ENCODE measurements at regions not wholly inside any gene's neighbourhood (a gene's known extent, or its start where the extent isn't known, plus 50 kb on each side); places are given as distances from the start of the nearest gene placed in this dataset.

- H3K4me1 Mint-ChIP-seq: no peaks in the 10 kb centered on the region
- H3K36me3 Mint-ChIP-seq: no peaks in the 10 kb centered on the region
- DNase-seq (no peak), ATAC-seq (no peak)
- H3K27ac Mint-ChIP-seq: no peak overlapping the region
- Histone ChIP-seq H3K36me3 (ENCODE audit: control insufficient read depth, insufficient read depth, low read length) (no peaks in the 10 kb centered on the region), H3K4me3 (ENCODE audit: low read length) (no peak overlapping the region), H3K27ac (ENCODE audit: low read length) (no peak overlapping the region), H3K9me3 (ENCODE audit: control insufficient read depth, insufficient read depth, low read length) (no peaks in the 10 kb centered on the region), H3K4me1 (ENCODE audit: control insufficient read depth, insufficient read depth, low read length) (no peaks in the 10 kb centered on the region), H3K27me3 (ENCODE audit: control insufficient read depth, insufficient read depth, low read length) (no peaks in the 10 kb centered on the region)
- peaks cover 0 to 7% of the 10 kb centered on the region in 2 donors for H3K27me3 Mint-ChIP-seq (ENCODE audit: low read depth in 2 of 2)
- intact Hi-C loops (cut with micrococcal nuclease): no loop called here
- H3K9me3 Mint-ChIP-seq: peaks cover 0 to 5% of the 10 kb centered on the region in 2 donors
- WGBS (ENCODE audit: insufficient coverage): 85% methylated on average over 3 of the region's 3 CpGs
- TF ChIP-seq CTCF (IDR thresholded peaks at IDR 0.05): no peak
- H3K4me3 Mint-ChIP-seq: no peak overlapping the region
Measured at GRCh38 chr4:41802590-41802989, 54.1 kb upstream of the PHOX2B start.

- intact Hi-C loops (cut with micrococcal nuclease): no loop called here
- peaks cover 0 to 2% of the 10 kb centered on the region in 2 donors for H3K27me3 Mint-ChIP-seq (ENCODE audit: low read depth in 2 of 2)
- 94% methylated on average over 1 of the region's 1 CpG for WGBS (ENCODE audit: insufficient coverage)
Measured at GRCh38 chr4:41799126-41799525, 50.6 kb upstream of the PHOX2B start.

More at GRCh38 chr4:41799126-41799525, 50.6 kb upstream of the PHOX2B start:
- ATAC-seq: no peak
- no peak for TF ChIP-seq CTCF (IDR thresholded peaks at IDR 0.05)
- H3K4me1 ChIP-seq (ENCODE audit: control insufficient read depth, insufficient read depth, low read length): no peaks in the 10 kb centered on the region
- no peak overlapping the region for H3K4me3 ChIP-seq (ENCODE audit: low read length)
- DNase-seq: no peak
- no peaks in the 10 kb centered on the region for H3K9me3 ChIP-seq (ENCODE audit: control insufficient read depth, insufficient read depth, low read length)
- Mint-ChIP-seq H3K4me3 (no peak overlapping the region), H3K27ac (no peak overlapping the region), H3K36me3 (no peaks in the 10 kb centered on the region), H3K9me3 (peaks cover 0 to 3% of the 10 kb centered on the region in 2 donors), H3K4me1 (no peaks in the 10 kb centered on the region)
- no peaks in the 10 kb centered on the region for H3K27me3 ChIP-seq (ENCODE audit: control insufficient read depth, insufficient read depth, low read length)
- no peak overlapping the region for H3K27ac ChIP-seq (ENCODE audit: low read length)
- no peaks in the 10 kb centered on the region for H3K36me3 ChIP-seq (ENCODE audit: control insufficient read depth, insufficient read depth, low read length)
